ENCODE measurements at regions not wholly inside any gene's neighbourhood (a gene's known extent, or its start where the extent isn't known, plus 50 kb on each side); places are given as distances from the start of the nearest gene placed in this dataset.
A peak's percentile ranks its signal among the peaks of the same experiment; 100 is the strongest.
"Not testable (repeated sequence)": the region's sequence is repeated elsewhere in the genome, so short reads cannot be mapped to it uniquely, and the experiment has no call there.

- Histone ChIP-seq H3K36me3 (ENCODE audit: insufficient read depth, low read length) (no peaks in the 10 kb centered on the region), H3K9me3 (ENCODE audit: low read depth, low read length) (no peaks in the 10 kb centered on the region), H3K9ac (ENCODE audit: insufficient read length) (no peak overlapping the region), H3K27ac (no peak overlapping the region), H3K4me3 (no peak overlapping the region)
- no peak for TF ChIP-seq EZH2 (IDR thresholded peaks at IDR 0.05)
- no peak for TF ChIP-seq POLR2AphosphoS5 (IDR thresholded peaks at IDR 0.05; ENCODE audit: borderline replicate concordance, low read depth, low read length)
- no peak for TF ChIP-seq FOXP2 (optimal IDR thresholded peaks at IDR 0.05; ENCODE audit: control extremely low read depth, extremely low read length, insufficient read depth)
- DNase-seq (ENCODE audit: low read depth, low spot score) = no peak
Observed at GRCh38 chr16:35585411-35585810, 2126.0 kb downstream of the TP53TG3F start.

- not testable (repeated sequence) for H3K36me3 ChIP-seq (ENCODE audit: insufficient read depth, low read length); H3K4me3 ChIP-seq; H3K27ac ChIP-seq; H3K9ac ChIP-seq (ENCODE audit: insufficient read length); H3K9me3 ChIP-seq (ENCODE audit: low read depth, low read length); DNase-seq (ENCODE audit: low read depth, low spot score)
Observed at GRCh38 chr16:35590913-35591312, 2131.5 kb downstream of the TP53TG3F start.

GRCh38 chr16:35596467-35596866 lies 2137.1 kb downstream of the TP53TG3F start:
- TF ChIP-seq FOXP2 (optimal IDR thresholded peaks at IDR 0.05; ENCODE audit: control extremely low read depth, extremely low read length, insufficient read depth) (no peak), POLR2AphosphoS5 (IDR thresholded peaks at IDR 0.05; ENCODE audit: borderline replicate concordance, low read depth, low read length) (no peak), EZH2 (IDR thresholded peaks at IDR 0.05) (no peak)
- no peak overlapping the region for H3K9ac ChIP-seq (ENCODE audit: insufficient read length)
- H3K36me3 ChIP-seq (ENCODE audit: insufficient read depth, low read length) = no peaks in the 10 kb centered on the region
- no peak for DNase-seq (ENCODE audit: low read depth, low spot score)
- H3K9me3 ChIP-seq (ENCODE audit: low read depth, low read length) = no peaks in the 10 kb centered on the region
- no peak overlapping the region for H3K4me3 ChIP-seq
- no peak overlapping the region for H3K27ac ChIP-seq

- Histone ChIP-seq H3K36me3 (ENCODE audit: insufficient read depth, low read length) (no peaks in the 10 kb centered on the region), H3K27ac (no peak overlapping the region), H3K9me3 (ENCODE audit: low read depth, low read length) (no peaks in the 10 kb centered on the region), H3K4me3 (peak overlapping the region; percentile 36), H3K9ac (ENCODE audit: insufficient read length) (no peak overlapping the region)
- DNase-seq (ENCODE audit: low read depth, low spot score) = no peak
- TF ChIP-seq POLR2AphosphoS5 (IDR thresholded peaks at IDR 0.05; ENCODE audit: borderline replicate concordance, low read depth, low read length) = no peak
- TF ChIP-seq EZH2 (IDR thresholded peaks at IDR 0.05) = no peak
- no peak for TF ChIP-seq FOXP2 (optimal IDR thresholded peaks at IDR 0.05; ENCODE audit: control extremely low read depth, extremely low read length, insufficient read depth)
Observed at GRCh38 chr16:35598696-35599332, 2139.4 kb downstream of the TP53TG3F start.

- DNase-seq (ENCODE audit: low read depth, low spot score) = no peak
- H3K9me3 ChIP-seq (ENCODE audit: low read depth, low read length) = no peaks in the 10 kb centered on the region
- H3K4me3 ChIP-seq = peak overlapping the region; percentile 36; the same call in 1 of the 2 replicates
- H3K9ac ChIP-seq (ENCODE audit: insufficient read length) = no peak overlapping the region
- no peak for TF ChIP-seq POLR2AphosphoS5 (IDR thresholded peaks at IDR 0.05; ENCODE audit: borderline replicate concordance, low read depth, low read length)
- no peak for TF ChIP-seq FOXP2 (optimal IDR thresholded peaks at IDR 0.05; ENCODE audit: control extremely low read depth, extremely low read length, insufficient read depth)
- no peak for TF ChIP-seq EZH2 (IDR thresholded peaks at IDR 0.05)
- no peak overlapping the region for H3K27ac ChIP-seq
- no peaks in the 10 kb centered on the region for H3K36me3 ChIP-seq (ENCODE audit: insufficient read depth, low read length)
Observed at GRCh38 chr16:35599429-35600160, 2140.2 kb downstream of the TP53TG3F start.

GRCh38 chr16:35600161-35600555 lies 2140.7 kb downstream of the TP53TG3F start:
- DNase-seq (ENCODE audit: low read depth, low spot score); H3K4me3 ChIP-seq; H3K36me3 ChIP-seq (ENCODE audit: insufficient read depth, low read length); H3K9me3 ChIP-seq (ENCODE audit: low read depth, low read length); H3K9ac ChIP-seq (ENCODE audit: insufficient read length); H3K27ac ChIP-seq: not testable (repeated sequence)

- no peak overlapping the region for H3K4me3 ChIP-seq
- H3K9ac ChIP-seq (ENCODE audit: insufficient read length) = no peak overlapping the region
- no peaks in the 10 kb centered on the region for H3K36me3 ChIP-seq (ENCODE audit: insufficient read depth, low read length)
- DNase-seq (ENCODE audit: low read depth, low spot score) = no peak
- TF ChIP-seq FOXP2 (optimal IDR thresholded peaks at IDR 0.05; ENCODE audit: control extremely low read depth, extremely low read length, insufficient read depth) = no peak
- TF ChIP-seq EZH2 (IDR thresholded peaks at IDR 0.05) = no peak
- TF ChIP-seq POLR2AphosphoS5 (IDR thresholded peaks at IDR 0.05; ENCODE audit: borderline replicate concordance, low read depth, low read length) = no peak
- no peak overlapping the region for H3K27ac ChIP-seq
- H3K9me3 ChIP-seq (ENCODE audit: low read depth, low read length) = no peaks in the 10 kb centered on the region
Observed at GRCh38 chr16:35602116-35602515, 2142.7 kb downstream of the TP53TG3F start.

GRCh38 chr16:35603371-35603770 lies 2144.0 kb downstream of the TP53TG3F start:
- H3K36me3 ChIP-seq (ENCODE audit: insufficient read depth, low read length); H3K4me3 ChIP-seq; H3K9ac ChIP-seq (ENCODE audit: insufficient read length); H3K27ac ChIP-seq; DNase-seq (ENCODE audit: low read depth, low spot score); H3K9me3 ChIP-seq (ENCODE audit: low read depth, low read length): not testable (repeated sequence)

- Histone ChIP-seq H3K9ac (ENCODE audit: insufficient read length) (no peak overlapping the region), H3K9me3 (ENCODE audit: low read depth, low read length) (no peaks in the 10 kb centered on the region), H3K36me3 (ENCODE audit: insufficient read depth, low read length) (no peaks in the 10 kb centered on the region), H3K4me3 (no peak overlapping the region), H3K27ac (no peak overlapping the region)
- TF ChIP-seq FOXP2 (optimal IDR thresholded peaks at IDR 0.05; ENCODE audit: control extremely low read depth, extremely low read length, insufficient read depth) (no peak), POLR2AphosphoS5 (IDR thresholded peaks at IDR 0.05; ENCODE audit: borderline replicate concordance, low read depth, low read length) (no peak), EZH2 (IDR thresholded peaks at IDR 0.05) (no peak)
- no peak for DNase-seq (ENCODE audit: low read depth, low spot score)
Observed at GRCh38 chr16:35605921-35606320, 2146.5 kb downstream of the TP53TG3F start.

GRCh38 chr16:35614883-35615282 lies 2155.5 kb downstream of the TP53TG3F start:
- H3K9me3 ChIP-seq (ENCODE audit: low read depth, low read length); H3K9ac ChIP-seq (ENCODE audit: insufficient read length); DNase-seq (ENCODE audit: low read depth, low spot score): not testable (repeated sequence)

GRCh38 chr16:35619176-35619575 lies 2159.8 kb downstream of the TP53TG3F start:
- not testable (repeated sequence) for H3K27ac ChIP-seq; H3K9me3 ChIP-seq (ENCODE audit: low read depth, low read length); H3K4me3 ChIP-seq; DNase-seq (ENCODE audit: low read depth, low spot score); H3K9ac ChIP-seq (ENCODE audit: insufficient read length); H3K36me3 ChIP-seq (ENCODE audit: insufficient read depth, low read length)

More at GRCh38 chr16:35614883-35615282, 2155.5 kb downstream of the TP53TG3F start:
- H3K27ac ChIP-seq; H3K4me3 ChIP-seq; H3K36me3 ChIP-seq (ENCODE audit: insufficient read depth, low read length): not testable (repeated sequence)
